Osteocyte (in vitro differentiated cells): ENCODE measurements at regions not wholly inside any gene's neighbourhood (a gene's known extent, or its start where the extent isn't known, plus 50 kb on each side); places are given as distances from the start of the nearest gene placed in this dataset.

Source experiments
- DNase-seq: peaks from one replicate; pipeline ENCODE4 v3.0.0; 2021; ENCODE audit warnings: mixed read lengths; ENCODE audit not compliant: unreplicated experiment; ENCODE audit errors: extremely low spot score
- H3K27ac Mint-ChIP-seq: one replicate; pipeline ENCODE4 v1.8.0; 2021; ENCODE audit warnings: mild to moderate bottlenecking, mixed read lengths; ENCODE audit not compliant: unreplicated experiment
- H3K27me3 Mint-ChIP-seq: one replicate; pipeline ENCODE4 v1.8.0; 2021; ENCODE audit warnings: mixed read lengths; ENCODE audit not compliant: unreplicated experiment
- H3K36me3 Mint-ChIP-seq: one replicate; pipeline ENCODE4 v1.8.0; 2021; ENCODE audit warnings: mixed read lengths; ENCODE audit not compliant: unreplicated experiment
- H3K4me1 Mint-ChIP-seq: one replicate; pipeline ENCODE4 v1.8.0; 2021; ENCODE audit warnings: mixed read lengths; ENCODE audit not compliant: unreplicated experiment
- H3K4me3 Mint-ChIP-seq: one replicate; pipeline ENCODE4 v1.8.0; 2021; ENCODE audit warnings: mild to moderate bottlenecking, moderate library complexity, mixed read lengths; ENCODE audit not compliant: unreplicated experiment
- H3K9me3 Mint-ChIP-seq: one replicate; pipeline ENCODE4 v1.8.0; 2021; ENCODE audit warnings: mixed read lengths; ENCODE audit not compliant: unreplicated experiment
- TF ChIP-seq, protein P1 (sequence below): fragments of 200-600 bp; sonication (generic); IDR thresholded peaks from 2 replicates; pipeline ENCODE4 v1.5.0; 2021; ENCODE audit warnings: antibody characterized with exemption, mild to moderate bottlenecking, moderate library complexity

DNA sequence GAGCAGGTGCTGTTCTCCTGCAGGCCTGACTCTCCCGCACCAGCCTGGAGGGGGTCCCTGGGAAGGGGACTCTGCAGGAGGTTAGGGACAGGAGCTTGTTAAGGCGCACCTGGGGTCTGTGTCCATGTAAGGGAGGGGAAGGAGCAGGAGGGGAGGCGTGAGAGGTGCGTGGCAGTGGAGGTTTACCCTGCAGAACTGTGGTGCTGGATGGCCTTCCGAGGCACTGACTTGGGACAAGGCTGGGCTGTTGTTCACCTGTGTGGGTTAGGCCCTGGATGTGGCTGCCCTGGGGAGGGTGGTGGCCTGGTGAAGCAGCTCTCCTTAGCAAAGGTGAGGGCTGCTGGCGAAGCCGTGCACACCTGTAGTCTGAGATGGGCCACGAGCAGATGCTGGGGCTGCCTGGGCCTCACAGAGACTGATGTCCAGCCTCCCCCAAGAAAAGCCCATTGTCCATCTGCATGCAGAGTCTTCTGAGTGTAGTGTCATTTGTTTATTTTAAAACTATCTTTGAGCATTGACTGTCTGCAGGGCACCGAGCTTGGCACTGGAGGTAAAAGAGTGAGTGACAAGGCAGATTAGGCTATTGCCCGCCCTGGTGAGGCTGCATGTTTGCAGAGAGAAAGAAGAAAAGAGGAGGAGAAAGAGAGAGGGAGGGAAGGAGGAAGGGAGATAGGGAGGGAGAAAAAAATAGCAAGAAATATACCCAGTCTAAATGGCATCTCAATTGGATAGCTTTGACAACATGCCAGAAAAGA, 225.3 kb downstream of the GLRX3 start:
- no peak overlapping the region for H3K4me3 Mint-ChIP-seq
- H3K27ac Mint-ChIP-seq, result no peak overlapping the region
- H3K27me3 Mint-ChIP-seq, result no peaks in the 10 kb centered on the region
- no peak for DNase-seq
- no peaks in the 10 kb centered on the region for H3K4me1 Mint-ChIP-seq
- H3K36me3 Mint-ChIP-seq, result no peaks in the 10 kb centered on the region
- H3K9me3 Mint-ChIP-seq, result peaks cover 28% of the 10 kb centered on the region
- TF ChIP-seq, protein P1, sequence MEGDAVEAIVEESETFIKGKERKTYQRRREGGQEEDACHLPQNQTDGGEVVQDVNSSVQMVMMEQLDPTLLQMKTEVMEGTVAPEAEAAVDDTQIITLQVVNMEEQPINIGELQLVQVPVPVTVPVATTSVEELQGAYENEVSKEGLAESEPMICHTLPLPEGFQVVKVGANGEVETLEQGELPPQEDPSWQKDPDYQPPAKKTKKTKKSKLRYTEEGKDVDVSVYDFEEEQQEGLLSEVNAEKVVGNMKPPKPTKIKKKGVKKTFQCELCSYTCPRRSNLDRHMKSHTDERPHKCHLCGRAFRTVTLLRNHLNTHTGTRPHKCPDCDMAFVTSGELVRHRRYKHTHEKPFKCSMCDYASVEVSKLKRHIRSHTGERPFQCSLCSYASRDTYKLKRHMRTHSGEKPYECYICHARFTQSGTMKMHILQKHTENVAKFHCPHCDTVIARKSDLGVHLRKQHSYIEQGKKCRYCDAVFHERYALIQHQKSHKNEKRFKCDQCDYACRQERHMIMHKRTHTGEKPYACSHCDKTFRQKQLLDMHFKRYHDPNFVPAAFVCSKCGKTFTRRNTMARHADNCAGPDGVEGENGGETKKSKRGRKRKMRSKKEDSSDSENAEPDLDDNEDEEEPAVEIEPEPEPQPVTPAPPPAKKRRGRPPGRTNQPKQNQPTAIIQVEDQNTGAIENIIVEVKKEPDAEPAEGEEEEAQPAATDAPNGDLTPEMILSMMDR, result no peak

DNA sequence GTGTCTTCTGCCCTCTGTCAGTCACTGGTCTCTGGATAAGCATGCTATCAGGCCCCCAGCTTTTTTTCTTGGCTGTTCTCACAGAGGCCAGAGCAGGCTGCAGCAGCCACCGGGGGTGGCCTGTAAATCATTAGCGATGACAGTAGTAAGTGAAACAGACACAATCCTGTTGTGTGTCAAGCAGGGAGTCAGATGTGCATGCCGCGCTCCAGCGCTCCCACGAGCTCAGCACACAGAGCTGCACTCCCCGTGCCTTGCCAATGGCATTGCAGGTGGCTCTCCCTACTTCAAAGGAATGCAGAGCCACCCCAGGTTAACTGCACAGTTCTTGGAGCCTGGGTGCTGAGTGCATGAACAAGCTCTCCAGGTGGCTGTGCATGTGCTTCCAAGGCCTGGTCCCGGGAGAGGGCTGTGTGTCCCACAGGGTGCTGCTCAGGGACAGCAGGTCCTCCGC, 226.1 kb downstream of the GLRX3 start:
- H3K27me3 Mint-ChIP-seq, result no peaks in the 10 kb centered on the region
- no peak overlapping the region for H3K4me3 Mint-ChIP-seq
- H3K9me3 Mint-ChIP-seq, result peaks cover 28% of the 10 kb centered on the region
- TF ChIP-seq, protein P1, result no peak
- DNase-seq, result no peak
- H3K4me1 Mint-ChIP-seq, result no peaks in the 10 kb centered on the region
- no peaks in the 10 kb centered on the region for H3K36me3 Mint-ChIP-seq
- no peak overlapping the region for H3K27ac Mint-ChIP-seq

DNA sequence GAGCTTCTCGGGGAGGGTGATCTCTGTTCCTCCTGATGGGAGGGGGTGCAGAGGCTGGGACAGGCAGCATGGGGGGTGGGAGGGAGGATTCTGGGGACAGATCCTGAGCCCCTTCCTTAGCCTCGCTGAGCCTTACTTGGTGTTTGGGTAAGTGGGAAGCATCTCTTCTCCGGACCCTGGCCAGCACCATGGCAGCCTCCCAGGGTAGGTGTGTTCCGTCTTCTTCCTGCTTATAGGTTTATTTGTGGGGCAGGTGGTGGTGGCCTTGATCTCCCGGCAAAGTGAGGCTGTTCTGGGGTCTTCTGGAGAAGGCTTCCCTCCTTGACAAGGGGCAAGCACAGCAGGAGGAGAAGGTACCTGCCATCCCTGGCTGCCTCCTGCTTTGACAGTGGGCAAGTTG, 226.9 kb downstream of the GLRX3 start:
- no peak overlapping the region for H3K4me3 Mint-ChIP-seq
- no peaks in the 10 kb centered on the region for H3K36me3 Mint-ChIP-seq
- H3K4me1 Mint-ChIP-seq, result no peaks in the 10 kb centered on the region
- H3K27me3 Mint-ChIP-seq, result no peaks in the 10 kb centered on the region
- TF ChIP-seq, protein P1, result no peak
- no peak for DNase-seq
- H3K9me3 Mint-ChIP-seq, result peaks cover 25% of the 10 kb centered on the region
- H3K27ac Mint-ChIP-seq, result no peak overlapping the region

DNA sequence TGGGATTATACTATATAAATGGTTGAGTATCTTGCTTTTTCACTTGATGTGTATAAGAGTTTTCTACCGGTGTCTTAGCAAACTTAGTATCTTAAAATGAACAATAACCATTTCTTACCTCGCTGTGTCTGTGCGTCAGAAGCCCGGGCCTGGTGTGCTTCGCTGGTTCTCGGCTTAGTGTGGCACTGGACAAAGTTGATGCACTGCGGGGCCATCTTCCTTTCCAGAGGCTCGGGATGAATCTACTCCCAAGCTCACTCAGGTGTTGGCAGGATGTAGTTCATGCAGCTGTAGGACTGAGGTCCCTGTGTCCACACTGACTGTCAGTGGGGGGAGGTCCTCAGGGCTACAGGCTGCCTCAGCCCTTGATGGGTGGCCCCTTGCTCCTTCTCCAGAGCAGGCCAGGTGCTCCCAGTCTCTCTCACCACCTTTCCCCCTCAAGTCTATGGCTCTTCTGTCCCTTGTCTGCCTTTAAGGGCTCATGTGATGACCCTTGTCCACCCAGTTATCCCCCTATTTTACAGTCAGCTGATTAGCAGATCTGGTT, 227.8 kb downstream of the GLRX3 start:
- Mint-ChIP-seq H3K4me1 (no peaks in the 10 kb centered on the region), H3K36me3 (no peaks in the 10 kb centered on the region), H3K9me3 (peaks cover 27% of the 10 kb centered on the region), H3K4me3 (no peak overlapping the region), H3K27me3 (no peaks in the 10 kb centered on the region), H3K27ac (no peak overlapping the region)
- TF ChIP-seq, protein P1, result no peak
- no peak for DNase-seq

DNA sequence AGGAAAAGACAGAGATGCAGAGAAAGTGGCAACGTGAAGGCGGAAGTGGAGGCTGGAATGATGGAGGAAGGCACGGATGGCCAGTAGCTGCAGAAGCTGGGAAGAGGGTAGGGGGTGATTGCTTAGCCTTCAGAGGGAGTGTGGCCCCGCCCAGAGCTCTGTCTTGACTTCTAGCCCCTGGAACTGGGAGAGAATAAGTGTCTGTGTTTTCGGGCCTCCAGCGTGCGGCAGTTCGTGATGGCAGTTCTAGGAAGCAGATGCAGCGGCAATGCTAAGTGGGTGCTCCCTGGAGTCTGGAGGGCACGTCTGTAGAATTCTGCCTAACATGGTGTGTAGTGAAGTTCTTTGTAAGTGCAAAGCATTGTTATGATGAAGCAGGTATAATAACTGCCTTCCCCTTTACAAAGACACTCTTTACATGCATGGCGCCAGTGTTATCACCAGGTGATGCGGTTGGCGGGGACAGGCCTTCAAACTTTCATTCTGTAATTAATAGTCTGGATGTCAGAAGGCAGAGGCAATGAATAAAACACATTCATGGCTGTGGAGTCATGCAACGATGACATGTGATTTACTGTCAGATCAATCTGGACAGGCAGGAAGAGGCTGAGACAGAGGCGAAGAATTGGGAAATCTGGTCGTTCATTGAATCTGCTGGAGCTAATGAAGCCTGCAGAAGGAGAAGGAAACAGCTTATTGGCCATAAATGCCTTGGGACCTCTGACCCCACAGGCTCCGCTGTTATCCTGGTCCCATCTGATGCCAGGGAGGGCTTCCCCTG, 228.6 kb downstream of the GLRX3 start:
- H3K36me3 Mint-ChIP-seq, result no peaks in the 10 kb centered on the region
- DNase-seq, result no peak
- TF ChIP-seq, protein P1, result no peak
- no peak overlapping the region for H3K4me3 Mint-ChIP-seq
- H3K4me1 Mint-ChIP-seq, result no peaks in the 10 kb centered on the region
- no peaks in the 10 kb centered on the region for H3K27me3 Mint-ChIP-seq
- H3K27ac Mint-ChIP-seq, result no peak overlapping the region
- peaks cover 22% of the 10 kb centered on the region for H3K9me3 Mint-ChIP-seq
